SH-SY5Y (cell line): ENCODE measurements at regions not wholly inside any gene's neighbourhood (a gene's known extent, or its start where the extent isn't known, plus 50 kb on each side); places are given as distances from the start of the nearest gene placed in this dataset.

Experiments used
- GATA2 ChIP-seq: IDR thresholded peaks from 2 replicates; pipeline ENCODE4 v1.6.1; 2011; ENCODE audit warnings: mild to moderate bottlenecking, low read depth, low read length
- GATA3 ChIP-seq: IDR thresholded peaks from 2 replicates; pipeline ENCODE4 v1.6.1; 2011; ENCODE audit warnings: low read depth, mild to moderate bottlenecking, low read length, moderate library complexity

DNA sequence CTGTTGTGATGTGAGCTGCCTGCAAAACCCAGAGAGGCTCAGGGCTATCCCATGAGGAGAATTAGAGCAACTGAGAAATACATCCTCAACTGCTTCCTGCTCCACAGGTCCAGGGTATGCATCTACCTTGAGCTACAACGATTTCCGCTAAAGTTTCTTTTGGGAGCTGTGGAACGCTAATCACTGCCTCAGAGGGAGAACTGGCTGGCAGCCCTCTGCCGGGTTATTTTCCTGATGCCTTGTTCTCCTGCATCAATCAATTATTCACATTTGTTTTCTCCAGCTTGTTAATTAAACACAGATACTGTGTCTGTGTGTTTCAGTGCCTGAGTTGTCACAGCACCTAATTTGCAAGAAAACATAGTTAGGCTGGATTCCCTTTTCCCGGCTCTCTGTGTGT lies 211.1 kb upstream of the PLET1 start:
- no peak for TF ChIP-seq GATA2
- TF ChIP-seq GATA3 = no peak
